Calu3 (cell line): ENCODE measurements at regions not wholly inside any gene's neighbourhood (a gene's known extent, or its start where the extent isn't known, plus 50 kb on each side); places are given as distances from the start of the nearest gene placed in this dataset.

Experiments used
- BruUV-seq: library from RNA; stranded (reverse); fragments of 400-500 nt; replicated peaks from 2 replicates; lab custom pipeline; 2021; lab: Mats Ljungman, UMichigan
- CTCF ChIA-PET: fragments of 300-600 bp; sonication (Branson Sonifier 250); formaldehyde crosslinking; loops from one replicate; lab custom pipeline; 2022; ENCODE audit warnings: antibody characterized with exemption; lab: Charles Lee
- DNase-seq: peaks from one replicate; pipeline ENCODE4 v3.0.0; 2022
- H3K27ac Mint-ChIP-seq: one replicate; pipeline ENCODE4 v1.8.0; 2022; ENCODE audit warnings: mixed read lengths; ENCODE audit not compliant: unreplicated experiment
- H3K27me3 Mint-ChIP-seq: one replicate; pipeline ENCODE4 v1.8.0; 2022; ENCODE audit warnings: mixed read lengths; ENCODE audit not compliant: unreplicated experiment
- H3K36me3 Mint-ChIP-seq: one replicate; pipeline ENCODE4 v1.8.0; 2022; ENCODE audit warnings: mild to moderate bottlenecking, moderate library complexity, mixed read lengths; ENCODE audit not compliant: insufficient read depth, unreplicated experiment
- H3K4me1 Mint-ChIP-seq: one replicate; pipeline ENCODE4 v1.8.0; 2022; ENCODE audit warnings: mild to moderate bottlenecking, low read depth, mixed read lengths; ENCODE audit not compliant: unreplicated experiment
- H3K4me3 Mint-ChIP-seq: one replicate; pipeline ENCODE4 v1.8.0; 2022; ENCODE audit warnings: mild to moderate bottlenecking, low read depth, moderate library complexity, mixed read lengths; ENCODE audit not compliant: unreplicated experiment
- H3K9me3 Mint-ChIP-seq: one replicate; pipeline ENCODE4 v1.8.0; 2022; ENCODE audit warnings: low read depth, mixed read lengths; ENCODE audit not compliant: unreplicated experiment
- CTCF ChIP-seq: fragments of 200-600 bp; IDR thresholded peaks from one replicate; pipeline ENCODE4 v1.8.0; 2022; ENCODE audit warnings: antibody characterized with exemption; ENCODE audit not compliant: unreplicated experiment
- intact Hi-C: fragments of 100-400 bp; cut with micrococcal nuclease; formaldehyde crosslinking; loops from one replicate; pipeline ENCODE4 v1.10.0; 2022; ENCODE audit not compliant: unreplicated experiment

GRCh38 chr2:81238462-81238861 is 933.9 kb upstream of the LRRTM1 start:
- no peaks in the 10 kb centered on the region for H3K36me3 Mint-ChIP-seq
- no peaks in the 10 kb centered on the region for H3K4me1 Mint-ChIP-seq
- no peak for DNase-seq
- no peak overlapping the region for H3K27ac Mint-ChIP-seq
- no TSS peak for BruUV-seq
- TF ChIP-seq CTCF = no peak
- CTCF ChIA-PET = no interaction called here
- H3K4me3 Mint-ChIP-seq = no peak overlapping the region
- intact Hi-C loops = no loop called here
- H3K9me3 Mint-ChIP-seq = no peaks in the 10 kb centered on the region
- no peaks in the 10 kb centered on the region for H3K27me3 Mint-ChIP-seq

GRCh38 chr2:81235601-81236000 is 931.0 kb upstream of the LRRTM1 start:
- intact Hi-C loops = no loop called here
- no peak for DNase-seq
- Mint-ChIP-seq H3K27ac (no peak overlapping the region), H3K4me3 (no peak overlapping the region), H3K9me3 (no peaks in the 10 kb centered on the region), H3K27me3 (no peaks in the 10 kb centered on the region), H3K36me3 (no peaks in the 10 kb centered on the region), H3K4me1 (no peaks in the 10 kb centered on the region)
- CTCF ChIA-PET = no interaction called here
- BruUV-seq = no TSS peak
- TF ChIP-seq CTCF = no peak

DNA sequence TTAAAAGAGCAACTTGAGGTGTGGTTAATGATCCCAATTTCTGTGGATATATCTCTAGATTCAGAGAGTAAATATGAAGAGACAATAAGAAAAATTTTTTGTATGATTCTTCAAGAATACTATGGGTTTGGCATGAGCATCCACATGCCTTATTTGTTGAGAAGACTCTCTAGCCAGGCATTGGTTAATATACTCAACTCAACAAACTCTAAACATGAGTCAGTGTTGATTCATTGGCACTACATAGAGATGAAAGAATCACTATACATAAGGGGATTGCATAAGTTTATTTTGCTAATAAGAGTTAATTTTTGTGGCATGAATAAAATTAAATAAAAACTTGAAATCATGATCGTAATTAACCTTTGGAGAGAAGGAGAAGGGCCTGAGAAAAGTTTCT is 930.2 kb upstream of the LRRTM1 start:
- Mint-ChIP-seq H3K36me3 (no peaks in the 10 kb centered on the region), H3K9me3 (no peaks in the 10 kb centered on the region), H3K4me3 (no peak overlapping the region), H3K27me3 (no peaks in the 10 kb centered on the region), H3K4me1 (no peaks in the 10 kb centered on the region), H3K27ac (no peak overlapping the region)
- no peak for DNase-seq
- CTCF ChIA-PET = no interaction called here
- no peak for TF ChIP-seq CTCF
- intact Hi-C loops = no loop called here
- BruUV-seq = no TSS peak

DNA sequence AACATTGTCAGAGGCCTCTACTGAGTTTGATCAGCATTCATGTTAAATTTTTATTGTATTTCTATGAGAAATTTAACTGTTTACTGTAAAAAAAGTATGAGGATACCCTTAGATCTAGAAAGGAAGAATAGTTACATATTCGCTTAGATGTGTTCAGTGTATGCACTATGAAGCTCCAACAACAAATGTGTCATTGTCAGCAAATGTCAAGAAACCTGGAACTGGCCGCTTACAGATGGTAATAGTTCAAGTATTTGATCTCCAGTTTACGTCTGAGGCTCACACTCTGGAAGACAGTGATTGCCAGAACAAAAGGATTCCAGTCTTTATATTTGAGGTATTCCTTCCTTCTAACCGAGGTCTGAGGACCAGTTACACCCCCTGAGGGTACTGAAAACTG is 921.2 kb upstream of the LRRTM1 start:
- Mint-ChIP-seq H3K27me3 (no peaks in the 10 kb centered on the region), H3K27ac (no peak overlapping the region), H3K4me3 (no peak overlapping the region), H3K9me3 (peaks cover 5% of the 10 kb centered on the region), H3K4me1 (no peaks in the 10 kb centered on the region), H3K36me3 (no peaks in the 10 kb centered on the region)
- no peak for DNase-seq
- intact Hi-C loops = no loop called here
- TF ChIP-seq CTCF = no peak
- CTCF ChIA-PET = no interaction called here
- BruUV-seq = no TSS peak
